ENCODE measurements at regions not wholly inside any gene's neighbourhood (a gene's known extent, or its start where the extent isn't known, plus 50 kb on each side); places are given as distances from the start of the nearest gene placed in this dataset.

DNA sequence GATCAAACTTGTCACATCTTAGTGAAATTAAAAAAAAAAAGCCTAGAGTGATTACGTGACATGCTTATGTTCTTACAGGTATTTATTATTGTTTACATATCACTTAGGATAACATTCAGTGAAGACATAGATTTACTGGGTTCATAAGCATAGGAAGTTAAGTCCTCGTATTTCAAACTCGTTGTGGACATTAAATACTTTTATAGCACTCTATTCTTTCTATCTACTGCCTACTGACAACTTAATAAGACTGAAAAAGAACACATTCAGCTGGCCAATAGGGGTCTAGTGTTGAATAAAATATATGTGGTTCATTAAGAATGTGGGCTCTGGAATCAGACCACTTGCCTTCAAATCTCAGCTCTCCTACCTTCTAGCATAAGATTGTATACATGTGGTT lies 1927.4 kb downstream of the PCDH9 start (continued):
- TF ChIP-seq, protein P1, sequence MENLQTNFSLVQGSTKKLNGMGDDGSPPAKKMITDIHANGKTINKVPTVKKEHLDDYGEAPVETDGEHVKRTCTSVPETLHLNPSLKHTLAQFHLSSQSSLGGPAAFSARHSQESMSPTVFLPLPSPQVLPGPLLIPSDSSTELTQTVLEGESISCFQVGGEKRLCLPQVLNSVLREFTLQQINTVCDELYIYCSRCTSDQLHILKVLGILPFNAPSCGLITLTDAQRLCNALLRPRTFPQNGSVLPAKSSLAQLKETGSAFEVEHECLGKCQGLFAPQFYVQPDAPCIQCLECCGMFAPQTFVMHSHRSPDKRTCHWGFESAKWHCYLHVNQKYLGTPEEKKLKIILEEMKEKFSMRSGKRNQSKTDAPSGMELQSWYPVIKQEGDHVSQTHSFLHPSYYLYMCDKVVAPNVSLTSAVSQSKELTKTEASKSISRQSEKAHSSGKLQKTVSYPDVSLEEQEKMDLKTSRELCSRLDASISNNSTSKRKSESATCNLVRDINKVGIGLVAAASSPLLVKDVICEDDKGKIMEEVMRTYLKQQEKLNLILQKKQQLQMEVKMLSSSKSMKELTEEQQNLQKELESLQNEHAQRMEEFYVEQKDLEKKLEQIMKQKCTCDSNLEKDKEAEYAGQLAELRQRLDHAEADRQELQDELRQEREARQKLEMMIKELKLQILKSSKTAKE (IDR thresholded peaks at IDR 0.05; ENCODE audit: low read depth, poor library complexity, severe bottlenecking), result no peak
- TF ChIP-seq, protein P2, sequence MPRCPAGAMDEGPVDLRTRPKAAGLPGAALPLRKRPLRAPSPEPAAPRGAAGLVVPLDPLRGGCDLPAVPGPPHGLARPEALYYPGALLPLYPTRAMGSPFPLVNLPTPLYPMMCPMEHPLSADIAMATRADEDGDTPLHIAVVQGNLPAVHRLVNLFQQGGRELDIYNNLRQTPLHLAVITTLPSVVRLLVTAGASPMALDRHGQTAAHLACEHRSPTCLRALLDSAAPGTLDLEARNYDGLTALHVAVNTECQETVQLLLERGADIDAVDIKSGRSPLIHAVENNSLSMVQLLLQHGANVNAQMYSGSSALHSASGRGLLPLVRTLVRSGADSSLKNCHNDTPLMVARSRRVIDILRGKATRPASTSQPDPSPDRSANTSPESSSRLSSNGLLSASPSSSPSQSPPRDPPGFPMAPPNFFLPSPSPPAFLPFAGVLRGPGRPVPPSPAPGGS (IDR thresholded peaks at IDR 0.05; ENCODE audit: borderline replicate concordance, insufficient read depth, low read depth, low read length, poor library complexity, severe bottlenecking), result no peak

DNA sequence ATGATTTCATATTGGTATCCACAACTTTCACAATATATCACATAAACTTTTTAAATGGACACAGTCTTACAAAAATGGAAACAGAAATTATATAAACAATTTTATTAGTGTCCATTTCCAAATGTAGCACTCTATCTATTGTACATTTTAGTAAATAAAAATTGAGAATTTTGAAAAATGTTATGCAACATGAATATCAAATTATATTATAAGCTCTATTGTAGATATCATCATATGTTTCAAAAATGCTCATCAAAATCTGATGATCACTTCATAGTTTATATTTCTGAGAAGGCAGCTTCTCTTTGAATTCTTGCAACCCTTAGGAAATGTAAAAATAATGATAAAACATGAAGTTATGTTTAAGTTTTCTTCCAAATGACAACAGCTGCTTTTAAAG lies 1928.6 kb downstream of the PCDH9 start:
- no peaks in the 10 kb centered on the region for H3K36me3 ChIP-seq (ENCODE audit: control insufficient read depth in 2 of 2, insufficient read depth in 2 of 2, low read length in 1 of 2)
- in situ Hi-C loops (cut with MboI), result no loop called here
- POLR2A ChIA-PET, result no interaction called here

More for the DNA sequence above, 1928.6 kb downstream of the PCDH9 start:
- FAIRE-seq, result no peak
- RAD21 ChIA-PET (ENCODE audit: unreplicated experiment), result no interaction called here
- H3K9ac ChIP-seq (ENCODE audit: control insufficient read depth, insufficient read depth, low read length), result no peak overlapping the region
- no peak for ATAC-seq
- H3K79me2 ChIP-seq (ENCODE audit: control insufficient read depth, insufficient read depth, low read length), result no peaks in the 10 kb centered on the region
- intact Hi-C loops (cut with micrococcal nuclease; ENCODE audit: unreplicated experiment), result no loop called here
- no peaks in the 10 kb centered on the region for H3K4me1 ChIP-seq (ENCODE audit: control insufficient read depth, insufficient read depth, low read length)
- H3K27ac ChIP-seq (ENCODE audit: control insufficient read depth, insufficient read depth), result no peak overlapping the region
- no peaks in the 10 kb centered on the region for H4K20me1 ChIP-seq (ENCODE audit: control insufficient read depth, insufficient read depth)
- CTCF ChIA-PET, result interaction anchor here (1.0 to 1.8 kb wide), 2 partner anchors 24 to 71 kb away, joined by 5 read pairs; no protein-coding TSS in a partner anchor
- SMC1A ChIA-PET (ENCODE audit: uncharacterized antibody, unreplicated experiment), result interaction anchor here (1.3 to 1.4 kb wide), 3 partner anchors 13 to 18 kb away, joined by 3 to 4 read pairs (median 4); no protein-coding TSS in a partner anchor
- DNase-seq (ENCODE audit: low read depth, low spot score), result no peak
- no peaks in the 10 kb centered on the region; the same call in 2 of the 3 replicates for H3K9me3 ChIP-seq (replicated peaks; ENCODE audit: control insufficient read depth, insufficient read depth, low read length)
- BruUV-seq (replicated peaks), result no TSS peak
- no peak overlapping the region for H2AFZ ChIP-seq (ENCODE audit: control insufficient read depth, low read depth, low read length)
- no peak overlapping the region for H3K4me3 ChIP-seq
- no peaks in the 10 kb centered on the region for H3K27me3 ChIP-seq (replicated peaks in 1 of 2; ENCODE audit: control insufficient read depth in 2 of 2, insufficient read depth in 2 of 2, low read length in 1 of 2)
- H3K4me2 ChIP-seq (ENCODE audit: control insufficient read depth, insufficient read depth), result no peak overlapping the region
- TF ChIP-seq IKZF2 (IDR thresholded peaks at IDR 0.05) (no peak), SUZ12 (IDR thresholded peaks at IDR 0.05; ENCODE audit: unreplicated experiment) (no peak), POLR2AphosphoS5 (IDR thresholded peaks at IDR 0.05; ENCODE audit: low read length) (no peak), KAT2A (conservative IDR thresholded peaks at IDR 0.05; ENCODE audit: control insufficient read depth, low read depth, low read length) (no peak), MYC (IDR thresholded peaks at IDR 0.05; ENCODE audit: insufficient read depth, insufficient read length, insufficient replicate concordance, low read length, severe bottlenecking) (no peak)
- TF ChIP-seq, protein P3, sequence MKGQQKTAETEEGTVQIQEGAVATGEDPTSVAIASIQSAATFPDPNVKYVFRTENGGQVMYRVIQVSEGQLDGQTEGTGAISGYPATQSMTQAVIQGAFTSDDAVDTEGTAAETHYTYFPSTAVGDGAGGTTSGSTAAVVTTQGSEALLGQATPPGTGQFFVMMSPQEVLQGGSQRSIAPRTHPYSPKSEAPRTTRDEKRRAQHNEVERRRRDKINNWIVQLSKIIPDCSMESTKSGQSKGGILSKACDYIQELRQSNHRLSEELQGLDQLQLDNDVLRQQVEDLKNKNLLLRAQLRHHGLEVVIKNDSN (IDR thresholded peaks at IDR 0.05; ENCODE audit: borderline replicate concordance, extremely low read length, insufficient read depth, low read depth, low read length), result no peak
